Sigmoid colon (tissue), 6 donors: ENCODE measurements at regions not wholly inside any gene's neighbourhood (a gene's known extent, or its start where the extent isn't known, plus 50 kb on each side); places are given as distances from the start of the nearest gene placed in this dataset.

Experiments
- DNase-seq: peaks from one replicate; pipeline ENCODE4 v3.0.0-alpha.2; 2019
- H3K27ac ChIP-seq, 4 donors: fragments of 200-600 bp; sonication (generic); one replicate each; pipeline ENCODE4 v1.5.1; 2016 to 2019; ENCODE audit warnings: mild to moderate bottlenecking in 1 of 4
- H3K27me3 ChIP-seq, 3 donors: fragments of 200-600 bp; sonication (generic); one replicate each; pipeline ENCODE4 v1.5.1; 2019; ENCODE audit warnings: mild to moderate bottlenecking in 1 of 3
- H3K36me3 ChIP-seq, 4 donors: fragments of 200-600 bp; sonication (generic); one replicate each; pipeline ENCODE4 v1.5.1; 2016 to 2019
- H3K4me1 ChIP-seq, 4 donors: fragments of 200-600 bp; sonication (generic); one replicate each; pipeline ENCODE4 v1.5.1; 2017 to 2019
- H3K4me3 ChIP-seq, 4 donors: fragments of 200-600 bp; sonication (generic); one replicate each; pipeline ENCODE4 v1.5.1; 2017 to 2019; ENCODE audit warnings: mild to moderate bottlenecking in 2 of 4, moderate library complexity in 1 of 4
- H3K9me3 ChIP-seq, 4 donors: fragments of 200-600 bp in 3 of 4; sonication (generic) in 3 of 4; one replicate each; pipeline versions ENCODE4 v1.5.1 to v1.6.1; 2013 to 2019
- CTCF ChIP-seq, 4 experiments: fragments of 450-650 bp in 3 of 4; fragments of 200-600 bp in 1 of 4; IDR thresholded peaks; one replicate each; pipeline ENCODE4 v1.5.1; 2016 to 2019; ENCODE audit warnings: antibody characterized with exemption in 4 of 4, mild to moderate bottlenecking in 3 of 4, moderate library complexity in 2 of 4
- EP300 ChIP-seq, 4 donors: sonication (generic); formaldehyde crosslinking; IDR thresholded peaks; one replicate each; pipeline ENCODE4 v1.6.1; 2017; ENCODE audit warnings: antibody characterized with exemption in 4 of 4
- POLR2A ChIP-seq, 2 donors: fragments of 450-650 bp; IDR thresholded peaks; one replicate each; pipeline ENCODE4 v1.6.1; 2016; ENCODE audit warnings: antibody characterized with exemption in 2 of 2, mild to moderate bottlenecking in 2 of 2, moderate library complexity in 2 of 2
- POLR2AphosphoS5 ChIP-seq, 4 donors: sonication (generic); formaldehyde crosslinking; IDR thresholded peaks; one replicate each; pipeline ENCODE4 v1.6.1; 2017; ENCODE audit warnings: antibody characterized with exemption in 4 of 4
- WGBS, 2 donors: extraction: QIAGEN DNeasy Blood & Tissue Kit; methylation state at CpG; one replicate each; pipeline ENCODE4 v1.1.7; 2013; 5-methylcytosine and 5-hydroxymethylcytosine counted together
- intact Hi-C: fragments of 100-400 bp; cut with DNase I; formaldehyde crosslinking; loops from one replicate; pipeline ENCODE4 v1.15.1; 2023
- donor health status: healthy with polysubstance abuse.
- donor health status: healthy.

- Histone ChIP-seq H3K36me3 (no peaks in the 10 kb centered on the region), H3K4me1 (no peaks in the 10 kb centered on the region), H3K27me3 (no peaks in the 10 kb centered on the region), H3K27ac (no peak overlapping the region), H3K9me3 (no peaks in the 10 kb centered on the region), H3K4me3 (no peak overlapping the region)
- intact Hi-C loops: no loop called here
- no peak for TF ChIP-seq POLR2AphosphoS5 (IDR thresholded peaks at IDR 0.05)
- TF ChIP-seq EP300 (IDR thresholded peaks at IDR 0.05): no peak
- TF ChIP-seq POLR2A (IDR thresholded peaks at IDR 0.05): no peak
- no peak for TF ChIP-seq CTCF (IDR thresholded peaks at IDR 0.05)
- DNase-seq: no peak
- WGBS, 2 donors: 92 to 94% methylated on average over 2 of the region's 2 CpGs
Observed at GRCh38 chr6:144894240-144894639, 609.1 kb downstream of the UTRN start.

GRCh38 chr6:144895313-144896278 is 610.5 kb downstream of the UTRN start:
- no peak for DNase-seq
- H3K27ac ChIP-seq: no peak overlapping the region

GRCh38 chr6:144896289-144896688 is 611.2 kb downstream of the UTRN start:
- DNase-seq: no peak
- TF ChIP-seq EP300 (IDR thresholded peaks at IDR 0.05) (no peak), POLR2A (IDR thresholded peaks at IDR 0.05) (no peak), POLR2AphosphoS5 (IDR thresholded peaks at IDR 0.05) (no peak), CTCF (IDR thresholded peaks at IDR 0.05) (no peak)
- Histone ChIP-seq H3K27ac (no peak overlapping the region), H3K9me3 (no peaks in the 10 kb centered on the region), H3K4me1 (no peaks in the 10 kb centered on the region), H3K4me3 (no peak overlapping the region), H3K36me3 (no peaks in the 10 kb centered on the region), H3K27me3 (no peaks in the 10 kb centered on the region)
- WGBS, 2 donors: 87 to 88% methylated on average over 3 of the region's 3 CpGs
- intact Hi-C loops: no loop called here

More at GRCh38 chr6:144895313-144896278, 610.5 kb downstream of the UTRN start:
- intact Hi-C loops: no loop called here
- 71 to 82% methylated on average over 8 of the region's 8 CpGs for WGBS, 2 donors
- Histone ChIP-seq H3K27me3 (no peaks in the 10 kb centered on the region), H3K36me3 (no peaks in the 10 kb centered on the region), H3K9me3 (no peaks in the 10 kb centered on the region), H3K4me1 (no peaks in the 10 kb centered on the region), H3K4me3 (no peak overlapping the region)
- TF ChIP-seq CTCF (IDR thresholded peaks at IDR 0.05) (no peak), EP300 (IDR thresholded peaks at IDR 0.05) (no peak), POLR2A (IDR thresholded peaks at IDR 0.05) (no peak), POLR2AphosphoS5 (IDR thresholded peaks at IDR 0.05) (no peak)

GRCh38 chr6:144896871-144897270 is 611.7 kb downstream of the UTRN start:
- no peak for DNase-seq
- intact Hi-C loops: no loop called here
- no peak overlapping the region for H3K27ac ChIP-seq
- no peak overlapping the region for H3K4me3 ChIP-seq
- H3K4me1 ChIP-seq: no peaks in the 10 kb centered on the region
- no peaks in the 10 kb centered on the region for H3K36me3 ChIP-seq
- no peaks in the 10 kb centered on the region for H3K27me3 ChIP-seq
- peaks cover 0 to 3% (median 0%) of the 10 kb centered on the region in 4 donors for H3K9me3 ChIP-seq
- TF ChIP-seq POLR2A (IDR thresholded peaks at IDR 0.05): no peak
- TF ChIP-seq CTCF (IDR thresholded peaks at IDR 0.05): no peak
- no peak for TF ChIP-seq EP300 (IDR thresholded peaks at IDR 0.05)
- no peak for TF ChIP-seq POLR2AphosphoS5 (IDR thresholded peaks at IDR 0.05)
